ENCODE measurements at regions not wholly inside any gene's neighbourhood (a gene's known extent, or its start where the extent isn't known, plus 50 kb on each side); places are given as distances from the start of the nearest gene placed in this dataset.

DNA sequence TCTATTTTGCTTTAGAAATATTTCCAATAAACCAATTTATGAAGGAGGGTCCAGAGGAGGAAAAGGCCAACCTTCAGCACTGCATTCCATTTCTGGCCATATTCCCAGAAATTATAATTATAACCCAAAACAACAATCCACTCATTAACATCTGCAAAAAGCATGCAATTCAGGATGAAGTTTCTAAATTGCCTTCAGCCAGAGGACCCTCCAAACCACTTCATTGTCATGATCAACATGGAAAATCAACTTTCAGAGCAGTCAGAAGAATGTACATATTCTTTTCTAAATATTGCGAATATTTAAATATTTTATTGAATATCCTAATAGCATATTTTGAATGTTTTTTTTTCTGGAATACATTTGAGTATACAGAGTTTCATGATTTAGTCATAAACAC lies 332.6 kb upstream of the TMEM132C start:
- intact Hi-C loops (cut with micrococcal nuclease; ENCODE audit: unreplicated experiment): no loop called here
- no peaks in the 10 kb centered on the region for H3K79me2 ChIP-seq (ENCODE audit: low read depth)
- POLR2A ChIA-PET (ENCODE audit: unreplicated experiment): no interaction called here
- H4K20me1 ChIP-seq (ENCODE audit: insufficient read depth): no peaks in the 10 kb centered on the region
- CTCF ChIA-PET: no interaction called here
- H3K36me3 ChIP-seq (ENCODE audit: low read depth): no peaks in the 10 kb centered on the region
- DNase-seq: no peak
- no peak overlapping the region for H2AFZ ChIP-seq
- no peaks in the 10 kb centered on the region for H3F3A ChIP-seq (ENCODE audit: insufficient read depth, low read depth)
- no peaks in the 10 kb centered on the region for H3K9me3 ChIP-seq (ENCODE audit: insufficient read depth, low read depth)
- no TSS peak for BruUV-seq (replicated peaks)
- H3K4me1 ChIP-seq (replicated peaks; ENCODE audit: insufficient read depth): no peaks in the 10 kb centered on the region
- no peak overlapping the region for H3K4me2 ChIP-seq
- no peaks in the 10 kb centered on the region for H3K27me3 ChIP-seq (ENCODE audit: insufficient read depth, low read depth)
- H3K27ac ChIP-seq: no peak overlapping the region
- TF ChIP-seq, protein P1, sequence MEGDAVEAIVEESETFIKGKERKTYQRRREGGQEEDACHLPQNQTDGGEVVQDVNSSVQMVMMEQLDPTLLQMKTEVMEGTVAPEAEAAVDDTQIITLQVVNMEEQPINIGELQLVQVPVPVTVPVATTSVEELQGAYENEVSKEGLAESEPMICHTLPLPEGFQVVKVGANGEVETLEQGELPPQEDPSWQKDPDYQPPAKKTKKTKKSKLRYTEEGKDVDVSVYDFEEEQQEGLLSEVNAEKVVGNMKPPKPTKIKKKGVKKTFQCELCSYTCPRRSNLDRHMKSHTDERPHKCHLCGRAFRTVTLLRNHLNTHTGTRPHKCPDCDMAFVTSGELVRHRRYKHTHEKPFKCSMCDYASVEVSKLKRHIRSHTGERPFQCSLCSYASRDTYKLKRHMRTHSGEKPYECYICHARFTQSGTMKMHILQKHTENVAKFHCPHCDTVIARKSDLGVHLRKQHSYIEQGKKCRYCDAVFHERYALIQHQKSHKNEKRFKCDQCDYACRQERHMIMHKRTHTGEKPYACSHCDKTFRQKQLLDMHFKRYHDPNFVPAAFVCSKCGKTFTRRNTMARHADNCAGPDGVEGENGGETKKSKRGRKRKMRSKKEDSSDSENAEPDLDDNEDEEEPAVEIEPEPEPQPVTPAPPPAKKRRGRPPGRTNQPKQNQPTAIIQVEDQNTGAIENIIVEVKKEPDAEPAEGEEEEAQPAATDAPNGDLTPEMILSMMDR (conservative IDR thresholded peaks at IDR 0.05): no peak
- TF ChIP-seq EZH2 (IDR thresholded peaks at IDR 0.05; ENCODE audit: low read depth): no peak
- H3K9me2 ChIP-seq (ENCODE audit: insufficient read depth): no peaks in the 10 kb centered on the region
- no peak overlapping the region for H3K4me3 ChIP-seq

- POLR2A ChIA-PET (ENCODE audit: unreplicated experiment): no interaction called here
- no peaks in the 10 kb centered on the region for H3K36me3 ChIP-seq (ENCODE audit: low read depth)
- intact Hi-C loops (cut with micrococcal nuclease; ENCODE audit: unreplicated experiment): no loop called here
- H3K27ac ChIP-seq: no peak overlapping the region
- CTCF ChIA-PET: no interaction called here
- no peak overlapping the region for H3K4me3 ChIP-seq
- H3K27me3 ChIP-seq (ENCODE audit: insufficient read depth, low read depth): no peaks in the 10 kb centered on the region
- no peak overlapping the region for H3K4me2 ChIP-seq
- H2AFZ ChIP-seq: no peak overlapping the region
- TF ChIP-seq EZH2 (IDR thresholded peaks at IDR 0.05; ENCODE audit: low read depth): no peak
- TF ChIP-seq, protein P1 (conservative IDR thresholded peaks at IDR 0.05): no peak
- BruUV-seq (replicated peaks): no TSS peak
- no peaks in the 10 kb centered on the region for H3F3A ChIP-seq (ENCODE audit: insufficient read depth, low read depth)
- no peaks in the 10 kb centered on the region for H3K79me2 ChIP-seq (ENCODE audit: low read depth)
- no peaks in the 10 kb centered on the region for H4K20me1 ChIP-seq (ENCODE audit: insufficient read depth)
- no peaks in the 10 kb centered on the region for H3K4me1 ChIP-seq (replicated peaks; ENCODE audit: insufficient read depth)
- DNase-seq: no peak
- no peaks in the 10 kb centered on the region for H3K9me2 ChIP-seq (ENCODE audit: insufficient read depth)
- no peaks in the 10 kb centered on the region for H3K9me3 ChIP-seq (ENCODE audit: insufficient read depth, low read depth)
Observed at GRCh38 chr12:127936463-127936862, 330.5 kb upstream of the TMEM132C start.

GRCh38 chr12:127941332-127941731 lies 325.6 kb upstream of the TMEM132C start:
- POLR2A ChIA-PET (ENCODE audit: unreplicated experiment): no interaction called here
- no peaks in the 10 kb centered on the region for H3K79me2 ChIP-seq (ENCODE audit: low read depth)
- no peaks in the 10 kb centered on the region for H3K27me3 ChIP-seq (ENCODE audit: insufficient read depth, low read depth)
- no peaks in the 10 kb centered on the region for H3F3A ChIP-seq (ENCODE audit: insufficient read depth, low read depth)
- no peaks in the 10 kb centered on the region for H3K9me3 ChIP-seq (ENCODE audit: insufficient read depth, low read depth)
- no TSS peak for BruUV-seq (replicated peaks)
- no peak for TF ChIP-seq EZH2 (IDR thresholded peaks at IDR 0.05; ENCODE audit: low read depth)
- TF ChIP-seq, protein P1 (conservative IDR thresholded peaks at IDR 0.05): no peak
- intact Hi-C loops (cut with micrococcal nuclease; ENCODE audit: unreplicated experiment): no loop called here
- no peak overlapping the region for H3K27ac ChIP-seq
- H3K4me3 ChIP-seq: no peak overlapping the region
- no peaks in the 10 kb centered on the region for H3K4me1 ChIP-seq (replicated peaks; ENCODE audit: insufficient read depth)
- no peaks in the 10 kb centered on the region for H4K20me1 ChIP-seq (ENCODE audit: insufficient read depth)
- no peak overlapping the region for H3K4me2 ChIP-seq
- H2AFZ ChIP-seq: no peak overlapping the region
- H3K36me3 ChIP-seq (ENCODE audit: low read depth): no peaks in the 10 kb centered on the region
- CTCF ChIA-PET: no interaction called here
- H3K9me2 ChIP-seq (ENCODE audit: insufficient read depth): no peaks in the 10 kb centered on the region
- no peak for DNase-seq
